ENCODE measurements at regions not wholly inside any gene's neighbourhood (a gene's known extent, or its start where the extent isn't known, plus 50 kb on each side); places are given as distances from the start of the nearest gene placed in this dataset.

DNA sequence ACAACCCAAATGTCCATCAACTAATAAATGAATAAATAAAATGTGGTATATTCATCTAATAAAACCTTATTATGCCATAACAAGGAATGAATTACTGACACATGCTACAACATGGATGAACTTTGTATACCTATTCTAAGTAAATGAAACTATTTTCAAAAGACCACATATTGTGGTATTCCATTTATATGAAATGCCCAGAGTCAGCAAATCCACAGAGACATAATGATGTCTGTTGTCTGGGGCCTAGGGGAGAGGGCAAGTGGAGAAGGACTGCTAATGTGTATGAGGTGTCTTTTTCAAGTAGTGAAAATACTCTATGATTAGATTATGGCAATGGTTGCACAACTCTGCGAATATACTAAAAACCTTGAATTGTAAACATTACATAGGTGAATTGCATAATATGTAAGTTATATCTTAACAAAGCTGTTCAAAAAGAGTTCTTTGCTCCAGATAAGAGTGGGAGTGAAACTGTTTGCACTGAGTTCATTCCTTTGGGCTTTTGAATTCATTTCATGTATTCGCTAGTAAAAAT lies 464.2 kb downstream of the NUF2 start:
- TF ChIP-seq POLR2AphosphoS5 (IDR thresholded peaks at IDR 0.05; ENCODE audit: low read depth), result no peak
- TF ChIP-seq, protein P1, sequence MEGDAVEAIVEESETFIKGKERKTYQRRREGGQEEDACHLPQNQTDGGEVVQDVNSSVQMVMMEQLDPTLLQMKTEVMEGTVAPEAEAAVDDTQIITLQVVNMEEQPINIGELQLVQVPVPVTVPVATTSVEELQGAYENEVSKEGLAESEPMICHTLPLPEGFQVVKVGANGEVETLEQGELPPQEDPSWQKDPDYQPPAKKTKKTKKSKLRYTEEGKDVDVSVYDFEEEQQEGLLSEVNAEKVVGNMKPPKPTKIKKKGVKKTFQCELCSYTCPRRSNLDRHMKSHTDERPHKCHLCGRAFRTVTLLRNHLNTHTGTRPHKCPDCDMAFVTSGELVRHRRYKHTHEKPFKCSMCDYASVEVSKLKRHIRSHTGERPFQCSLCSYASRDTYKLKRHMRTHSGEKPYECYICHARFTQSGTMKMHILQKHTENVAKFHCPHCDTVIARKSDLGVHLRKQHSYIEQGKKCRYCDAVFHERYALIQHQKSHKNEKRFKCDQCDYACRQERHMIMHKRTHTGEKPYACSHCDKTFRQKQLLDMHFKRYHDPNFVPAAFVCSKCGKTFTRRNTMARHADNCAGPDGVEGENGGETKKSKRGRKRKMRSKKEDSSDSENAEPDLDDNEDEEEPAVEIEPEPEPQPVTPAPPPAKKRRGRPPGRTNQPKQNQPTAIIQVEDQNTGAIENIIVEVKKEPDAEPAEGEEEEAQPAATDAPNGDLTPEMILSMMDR (IDR thresholded peaks at IDR 0.05; ENCODE audit: insufficient read depth, low read length), result no peak
- TF ChIP-seq, protein P2, sequence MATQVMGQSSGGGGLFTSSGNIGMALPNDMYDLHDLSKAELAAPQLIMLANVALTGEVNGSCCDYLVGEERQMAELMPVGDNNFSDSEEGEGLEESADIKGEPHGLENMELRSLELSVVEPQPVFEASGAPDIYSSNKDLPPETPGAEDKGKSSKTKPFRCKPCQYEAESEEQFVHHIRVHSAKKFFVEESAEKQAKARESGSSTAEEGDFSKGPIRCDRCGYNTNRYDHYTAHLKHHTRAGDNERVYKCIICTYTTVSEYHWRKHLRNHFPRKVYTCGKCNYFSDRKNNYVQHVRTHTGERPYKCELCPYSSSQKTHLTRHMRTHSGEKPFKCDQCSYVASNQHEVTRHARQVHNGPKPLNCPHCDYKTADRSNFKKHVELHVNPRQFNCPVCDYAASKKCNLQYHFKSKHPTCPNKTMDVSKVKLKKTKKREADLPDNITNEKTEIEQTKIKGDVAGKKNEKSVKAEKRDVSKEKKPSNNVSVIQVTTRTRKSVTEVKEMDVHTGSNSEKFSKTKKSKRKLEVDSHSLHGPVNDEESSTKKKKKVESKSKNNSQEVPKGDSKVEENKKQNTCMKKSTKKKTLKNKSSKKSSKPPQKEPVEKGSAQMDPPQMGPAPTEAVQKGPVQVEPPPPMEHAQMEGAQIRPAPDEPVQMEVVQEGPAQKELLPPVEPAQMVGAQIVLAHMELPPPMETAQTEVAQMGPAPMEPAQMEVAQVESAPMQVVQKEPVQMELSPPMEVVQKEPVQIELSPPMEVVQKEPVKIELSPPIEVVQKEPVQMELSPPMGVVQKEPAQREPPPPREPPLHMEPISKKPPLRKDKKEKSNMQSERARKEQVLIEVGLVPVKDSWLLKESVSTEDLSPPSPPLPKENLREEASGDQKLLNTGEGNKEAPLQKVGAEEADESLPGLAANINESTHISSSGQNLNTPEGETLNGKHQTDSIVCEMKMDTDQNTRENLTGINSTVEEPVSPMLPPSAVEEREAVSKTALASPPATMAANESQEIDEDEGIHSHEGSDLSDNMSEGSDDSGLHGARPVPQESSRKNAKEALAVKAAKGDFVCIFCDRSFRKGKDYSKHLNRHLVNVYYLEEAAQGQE (IDR thresholded peaks at IDR 0.05; ENCODE audit: insufficient replicate concordance, low read depth), result no peak

Data from HL-60 (cell line).